ENCODE measurements at regions not wholly inside any gene's neighbourhood (a gene's known extent, or its start where the extent isn't known, plus 50 kb on each side); places are given as distances from the start of the nearest gene placed in this dataset.
A peak's percentile ranks its signal among the peaks of the same experiment; 100 is the strongest.

- TF ChIP-seq PRDM15 (CRISPR knock-in tag; IDR thresholded peaks at IDR 0.05) = no peak
- no peak for TF ChIP-seq CREB1 (CRISPR knock-in tag; IDR thresholded peaks at IDR 0.05)
- no peak for TF ChIP-seq GTF2I (CRISPR knock-in tag; conservative IDR thresholded peaks at IDR 0.05)
- TF ChIP-seq ATF6 (CRISPR knock-in tag; IDR thresholded peaks at IDR 0.05) = no peak
Observed at GRCh38 chr5:52010454-52010853, 627.2 kb downstream of the ISL1 start (continued).

GRCh38 chr5:52013523-52013922, 630.3 kb downstream of the ISL1 start:
- DNase-seq (ENCODE audit: low spot score) = no peak
- TF ChIP-seq CDX4 (CRISPR knock-in tag; IDR thresholded peaks at IDR 0.05; ENCODE audit: borderline replicate concordance) (no peak), ZNF263 (CRISPR knock-in tag; IDR thresholded peaks at IDR 0.05; ENCODE audit: low read depth) (no peak), ZNF232 (CRISPR knock-in tag; IDR thresholded peaks at IDR 0.05) (no peak), ESRRA (CRISPR knock-in tag; IDR thresholded peaks at IDR 0.05; ENCODE audit: borderline replicate concordance) (no peak), GTF2I (CRISPR knock-in tag; conservative IDR thresholded peaks at IDR 0.05) (no peak), ETV6 (CRISPR knock-in tag; IDR thresholded peaks at IDR 0.05) (no peak), ERG (CRISPR knock-in tag; IDR thresholded peaks at IDR 0.05) (no peak), FOXP1 (CRISPR knock-in tag; IDR thresholded peaks at IDR 0.05; ENCODE audit: borderline replicate concordance) (no peak), MXD4 (CRISPR knock-in tag; IDR thresholded peaks at IDR 0.05; ENCODE audit: borderline replicate concordance) (no peak), ZNF532 (CRISPR knock-in tag; IDR thresholded peaks at IDR 0.05; ENCODE audit: borderline replicate concordance) (no peak), MAX (CRISPR knock-in tag; IDR thresholded peaks at IDR 0.05) (no peak), ZBTB21 (CRISPR knock-in tag; IDR thresholded peaks at IDR 0.05; ENCODE audit: borderline replicate concordance) (no peak), IRF2 (CRISPR knock-in tag; IDR thresholded peaks at IDR 0.05; ENCODE audit: borderline replicate concordance, low read depth) (no peak), NFYB (CRISPR knock-in tag; conservative IDR thresholded peaks at IDR 0.05; ENCODE audit: low read depth) (no peak), ZNF423 (CRISPR knock-in tag; IDR thresholded peaks at IDR 0.05) (no peak), ZNF416 (CRISPR knock-in tag; IDR thresholded peaks at IDR 0.05) (no peak), TEAD4 (CRISPR knock-in tag; IDR thresholded peaks at IDR 0.05) (no peak), NR3C1 (CRISPR knock-in tag; conservative IDR thresholded peaks at IDR 0.05; ENCODE audit: low read depth) (no peak)
- no peak overlapping the region for H3K4me3 Mint-ChIP-seq
- ATAC-seq = peak; percentile 43
- H3K27ac Mint-ChIP-seq = peak overlapping the region; percentile 47; the same call in 1 of the 2 replicates
- no peaks in the 10 kb centered on the region for H3K36me3 Mint-ChIP-seq
- H3K27me3 Mint-ChIP-seq (ENCODE audit: low read depth) = no peaks in the 10 kb centered on the region
- ChIA-PET CTCF (no interaction called here), POLR2A (no interaction called here)
- peaks cover 15% of the 10 kb centered on the region for H3K4me1 Mint-ChIP-seq
- no peaks in the 10 kb centered on the region for H3K9me3 Mint-ChIP-seq

All from WTC11 (cell line).